ENCODE measurements at regions not wholly inside any gene's neighbourhood (a gene's known extent, or its start where the extent isn't known, plus 50 kb on each side); places are given as distances from the start of the nearest gene placed in this dataset.
"Not testable (repeated sequence)": the region's sequence is repeated elsewhere in the genome, so short reads cannot be mapped to it uniquely, and the experiment has no call there.

DNA sequence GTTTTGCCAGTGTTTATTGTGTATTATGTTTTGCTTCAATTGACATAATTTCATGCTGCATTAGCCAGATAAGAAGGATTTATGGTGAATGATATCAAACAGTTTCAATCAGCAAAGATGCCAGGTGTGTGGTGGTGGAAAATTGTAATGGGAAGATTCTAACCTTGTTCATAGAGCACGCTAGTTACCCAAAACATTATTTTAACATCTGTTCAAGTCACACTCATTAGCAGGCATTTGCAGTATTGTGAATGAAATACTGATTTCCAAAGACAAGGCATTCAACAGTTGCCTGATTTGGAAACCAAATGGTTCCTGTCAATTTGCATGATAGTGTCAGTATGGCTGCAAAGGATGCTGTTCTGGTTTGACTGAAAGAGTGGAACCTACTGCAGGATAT, 129.7 kb downstream of the EPC1 start:
- no peak for DNase-seq (ENCODE audit: low read depth in 4 of 4, low spot score in 3 of 4)

GRCh38 chr10:32213838-32214237, 133.1 kb downstream of the EPC1 start:
- DNase-seq (ENCODE audit: low read depth in 4 of 4, low spot score in 3 of 4) = not testable (repeated sequence)

- no peak for DNase-seq (ENCODE audit: low read depth in 4 of 4, low spot score in 3 of 4)
Measured at GRCh38 chr10:32211046-32211363, 136.0 kb downstream of the EPC1 start.

GRCh38 chr10:32210306-32211045, 136.5 kb downstream of the EPC1 start:
- no peak for DNase-seq (ENCODE audit: low read depth in 4 of 4, low spot score in 3 of 4)

- not testable (repeated sequence) for DNase-seq (ENCODE audit: low read depth in 4 of 4, low spot score in 3 of 4)
Measured at GRCh38 chr10:32208005-32208404, 139.0 kb downstream of the EPC1 start.

GRCh38 chr10:32207544-32207943, 139.4 kb downstream of the EPC1 start:
- DNase-seq (ENCODE audit: low read depth in 4 of 4, low spot score in 3 of 4) = no peak

DNA sequence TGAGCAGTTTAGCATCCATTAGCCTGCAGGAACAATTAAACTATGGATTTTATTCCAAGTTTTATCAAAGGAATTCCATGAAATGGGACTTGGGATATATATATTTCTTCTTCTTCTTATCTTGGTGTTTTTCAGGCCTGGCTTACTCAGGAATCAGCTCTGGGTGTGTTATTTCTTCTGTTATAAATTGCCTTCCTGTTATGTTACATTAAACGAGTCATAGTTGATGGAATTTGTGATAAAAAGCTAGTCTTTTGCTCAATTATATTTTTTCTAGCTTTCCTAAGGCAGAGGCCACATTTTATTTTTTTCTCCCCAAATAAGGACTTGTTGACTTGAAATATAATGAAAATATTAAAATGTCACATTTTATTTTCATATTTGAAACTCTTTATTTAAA, 141.3 kb downstream of the EPC1 start:
- no peak for DNase-seq (ENCODE audit: low read depth in 4 of 4, low spot score in 3 of 4)

DNA sequence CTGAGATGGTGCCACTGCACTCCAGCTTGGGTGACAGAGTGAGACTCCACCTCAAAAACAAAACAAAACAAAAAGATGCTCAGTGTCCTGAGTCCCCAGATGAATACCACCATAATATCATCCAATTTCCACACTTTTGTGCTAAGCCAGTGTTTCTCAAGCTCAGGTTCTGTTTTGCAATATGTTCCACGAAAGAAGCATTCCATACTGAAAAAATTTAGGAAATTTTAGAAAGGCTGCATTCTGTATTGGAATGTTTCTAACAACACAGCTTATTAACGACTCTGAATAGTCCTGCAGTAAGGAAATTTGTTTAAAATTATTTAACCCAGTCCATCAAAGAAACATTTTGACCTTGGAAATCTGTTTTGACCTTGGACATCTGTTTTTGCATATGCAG, 142.4 kb downstream of the EPC1 start:
- no peak for DNase-seq (ENCODE audit: low read depth in 4 of 4, low spot score in 3 of 4)

- no peak for DNase-seq (ENCODE audit: low read depth in 4 of 4, low spot score in 3 of 4)
Measured at GRCh38 chr10:32199714-32200394, 143.6 kb upstream of the KIF5B start.

- DNase-seq (ENCODE audit: low read depth in 4 of 4, low spot score in 3 of 4) = no peak
Measured at GRCh38 chr10:32197423-32197822, 141.2 kb upstream of the KIF5B start.

- DNase-seq (ENCODE audit: low read depth in 4 of 4, low spot score in 3 of 4) = peak in 1 of 4 donors; percentile 29
Measured at GRCh38 chr10:32190890-32191491, 134.8 kb upstream of the KIF5B start.

GRCh38 chr10:32189400-32190084, 133.3 kb upstream of the KIF5B start:
- DNase-seq (ENCODE audit: low read depth in 4 of 4, low spot score in 3 of 4) = no peak

DNA sequence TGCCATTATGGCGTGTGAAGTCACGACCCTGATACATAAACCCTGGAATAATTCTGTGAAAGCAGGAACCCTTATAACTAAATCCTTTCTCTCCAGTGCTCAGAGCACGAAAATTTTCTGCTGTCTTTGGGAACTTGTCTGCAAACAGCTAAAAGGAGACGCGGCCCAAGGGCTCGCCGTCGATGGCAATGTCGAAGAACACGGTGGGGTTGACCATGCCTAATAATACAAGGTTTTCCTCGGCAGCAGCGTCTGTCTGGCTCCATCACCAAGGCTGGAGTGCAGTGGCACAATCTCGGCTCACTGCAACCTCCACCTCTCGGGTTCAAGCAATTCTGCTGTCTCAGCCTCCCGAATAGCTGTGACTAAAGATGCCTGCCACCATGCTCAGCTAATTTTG, 132.4 kb upstream of the KIF5B start:
- DNase-seq (ENCODE audit: low read depth in 4 of 4, low spot score in 3 of 4) = not testable (repeated sequence)

GRCh38 chr10:32187686-32188085, 131.5 kb upstream of the KIF5B start:
- DNase-seq (ENCODE audit: low read depth in 4 of 4, low spot score in 3 of 4) = no peak

- DNase-seq (ENCODE audit: low read depth in 4 of 4, low spot score in 3 of 4) = not testable (repeated sequence)
Measured at GRCh38 chr10:32183652-32184051, 127.4 kb upstream of the KIF5B start.

DNA sequence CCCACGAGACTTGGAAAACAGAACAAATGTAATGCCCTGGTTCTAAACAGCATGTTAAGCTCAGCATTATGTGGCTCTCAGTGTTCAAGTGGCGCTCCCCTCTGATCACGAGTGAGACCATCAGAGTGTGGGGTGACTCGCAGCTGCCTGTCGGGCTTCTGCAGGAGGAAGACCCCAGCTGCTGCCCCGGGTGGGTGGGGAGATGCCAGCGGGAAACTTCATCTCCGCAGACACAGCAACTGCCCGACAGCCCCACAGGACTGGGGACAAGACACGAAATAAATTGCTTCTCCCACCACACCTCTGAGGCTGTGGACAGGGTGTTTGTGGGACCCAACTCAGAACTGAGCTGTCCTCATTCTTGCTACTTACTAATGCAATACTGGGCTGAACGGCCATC, 126.3 kb upstream of the KIF5B start:
- no peak for DNase-seq (ENCODE audit: low read depth in 4 of 4, low spot score in 3 of 4)

GRCh38 chr10:32180390-32181280, 124.4 kb upstream of the KIF5B start:
- no peak for DNase-seq (ENCODE audit: low read depth in 4 of 4, low spot score in 3 of 4)

GRCh38 chr10:32179836-32180235, 123.6 kb upstream of the KIF5B start:
- DNase-seq (ENCODE audit: low read depth in 4 of 4, low spot score in 3 of 4) = no peak

DNA sequence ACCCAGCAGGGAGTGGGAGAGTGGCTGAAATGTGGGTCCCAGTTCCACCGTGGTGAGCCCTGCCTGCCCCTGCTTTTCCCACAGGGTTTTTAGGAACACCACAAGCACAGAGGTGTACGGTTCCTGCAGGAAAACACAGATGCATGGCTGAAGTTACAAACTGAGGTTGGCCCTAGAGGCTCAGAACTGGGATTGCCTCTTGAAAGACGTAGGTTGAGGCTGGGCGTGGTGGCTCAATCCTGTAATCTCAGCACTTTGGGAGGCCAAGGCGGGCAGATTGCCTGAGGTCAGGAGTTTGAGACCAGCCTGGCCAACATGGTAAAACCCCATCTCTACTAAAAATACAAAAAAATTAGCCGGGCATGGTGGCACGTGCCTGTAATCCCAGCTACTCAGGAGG, 121.4 kb upstream of the KIF5B start:
- not testable (repeated sequence) for DNase-seq (ENCODE audit: low read depth in 4 of 4, low spot score in 3 of 4)

DNA sequence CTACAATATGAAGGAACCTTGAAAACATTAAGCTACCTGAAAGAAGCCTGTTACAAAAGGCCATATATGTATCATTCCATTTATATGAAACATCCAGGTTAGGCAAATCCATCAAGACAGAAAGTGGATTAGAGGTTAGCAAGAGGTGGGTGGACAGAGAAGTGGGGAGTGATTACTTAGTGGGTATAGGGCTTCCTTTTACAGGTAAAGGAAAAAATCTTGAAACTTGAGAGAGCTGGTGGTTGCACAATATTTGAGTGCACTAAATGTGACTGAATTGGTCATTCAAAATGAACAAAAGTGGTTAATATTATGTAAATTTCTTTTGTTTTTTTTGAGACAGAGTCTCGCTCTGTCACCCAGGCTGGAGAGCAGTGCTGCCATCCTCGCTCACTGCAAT, 119.4 kb upstream of the KIF5B start:
- DNase-seq (ENCODE audit: low read depth in 4 of 4, low spot score in 3 of 4) = no peak
